ENCODE measurements at regions not wholly inside any gene's neighbourhood (a gene's known extent, or its start where the extent isn't known, plus 50 kb on each side); places are given as distances from the start of the nearest gene placed in this dataset.

DNA sequence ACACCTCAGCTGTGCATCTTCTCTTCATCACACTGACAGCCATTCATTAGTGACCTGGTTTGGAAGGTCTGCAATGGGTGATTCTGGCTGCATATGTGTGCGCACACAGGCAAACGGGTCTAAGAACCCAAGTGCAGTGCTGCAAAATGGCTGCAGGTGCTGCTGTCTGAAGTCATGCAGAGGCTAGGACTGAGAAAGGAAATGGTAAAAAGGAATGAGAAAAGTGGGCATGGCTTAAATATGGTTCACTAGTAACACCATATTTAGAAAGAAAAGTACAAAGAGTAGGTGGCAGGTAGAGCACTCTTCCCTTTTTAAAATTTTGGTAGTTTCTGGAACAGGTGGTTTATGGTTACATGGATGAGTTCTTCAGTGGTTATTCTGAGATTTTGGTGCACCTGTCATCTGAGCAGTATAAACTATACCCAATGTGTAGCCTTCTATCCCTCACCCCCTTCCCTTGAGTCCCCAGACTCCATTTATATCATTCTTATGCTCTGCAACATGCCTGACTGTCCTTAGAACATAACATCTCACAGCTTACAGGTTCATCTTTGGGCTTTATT is 78.4 kb downstream of the CCNG2 start:
- no peak overlapping the region for H3K4me3 ChIP-seq (replicated peaks in 1 of 3)
- no peaks in the 10 kb centered on the region for H3K9me3 ChIP-seq
- H3K27me3 ChIP-seq: no peaks in the 10 kb centered on the region
- no peaks in the 10 kb centered on the region for H3K4me1 ChIP-seq
- no peak overlapping the region for H3K27ac ChIP-seq
- no peak for DNase-seq
- TF ChIP-seq, protein P1, sequence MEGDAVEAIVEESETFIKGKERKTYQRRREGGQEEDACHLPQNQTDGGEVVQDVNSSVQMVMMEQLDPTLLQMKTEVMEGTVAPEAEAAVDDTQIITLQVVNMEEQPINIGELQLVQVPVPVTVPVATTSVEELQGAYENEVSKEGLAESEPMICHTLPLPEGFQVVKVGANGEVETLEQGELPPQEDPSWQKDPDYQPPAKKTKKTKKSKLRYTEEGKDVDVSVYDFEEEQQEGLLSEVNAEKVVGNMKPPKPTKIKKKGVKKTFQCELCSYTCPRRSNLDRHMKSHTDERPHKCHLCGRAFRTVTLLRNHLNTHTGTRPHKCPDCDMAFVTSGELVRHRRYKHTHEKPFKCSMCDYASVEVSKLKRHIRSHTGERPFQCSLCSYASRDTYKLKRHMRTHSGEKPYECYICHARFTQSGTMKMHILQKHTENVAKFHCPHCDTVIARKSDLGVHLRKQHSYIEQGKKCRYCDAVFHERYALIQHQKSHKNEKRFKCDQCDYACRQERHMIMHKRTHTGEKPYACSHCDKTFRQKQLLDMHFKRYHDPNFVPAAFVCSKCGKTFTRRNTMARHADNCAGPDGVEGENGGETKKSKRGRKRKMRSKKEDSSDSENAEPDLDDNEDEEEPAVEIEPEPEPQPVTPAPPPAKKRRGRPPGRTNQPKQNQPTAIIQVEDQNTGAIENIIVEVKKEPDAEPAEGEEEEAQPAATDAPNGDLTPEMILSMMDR (IDR thresholded peaks at IDR 0.05): no peak
- no peak for TF ChIP-seq POLR2A (IDR thresholded peaks at IDR 0.05)
- 90 to 94% methylated on average over 2 of the region's 2 CpGs for WGBS, 2 donors
- no peaks in the 10 kb centered on the region for H3K36me3 ChIP-seq
- intact Hi-C loops (cut with DNase I): no loop called here

DNA sequence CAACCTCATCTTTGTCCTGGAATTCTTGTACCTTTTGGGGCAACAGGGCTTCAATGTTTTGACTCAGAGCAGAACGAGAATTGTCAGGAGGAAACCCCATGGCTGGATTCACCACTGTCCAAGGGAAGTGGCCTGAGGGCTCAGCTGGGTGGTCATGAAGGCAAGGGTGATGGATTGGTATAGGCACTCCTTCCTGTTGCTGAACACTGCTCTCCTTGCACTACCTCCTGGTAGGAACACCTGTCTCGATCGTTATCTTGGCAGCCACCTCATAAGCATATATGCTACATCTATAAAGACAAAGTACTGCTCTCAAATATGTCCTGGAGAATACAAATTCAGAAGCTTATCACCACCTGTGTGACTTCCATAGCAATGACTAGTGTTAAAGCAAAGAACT is 79.8 kb downstream of the CCNG2 start:
- Histone ChIP-seq H3K36me3 (no peaks in the 10 kb centered on the region), H3K27me3 (no peaks in the 10 kb centered on the region), H3K9me3 (no peaks in the 10 kb centered on the region), H3K4me3 (replicated peaks in 1 of 3) (no peak overlapping the region), H3K27ac (no peak overlapping the region), H3K4me1 (no peaks in the 10 kb centered on the region)
- TF ChIP-seq, protein P1 (IDR thresholded peaks at IDR 0.05): no peak
- TF ChIP-seq POLR2A (IDR thresholded peaks at IDR 0.05): no peak
- 88 to 96% methylated on average over 3 of the region's 3 CpGs for WGBS, 2 donors
- intact Hi-C loops (cut with DNase I): no loop called here
- no peak for DNase-seq

DNA sequence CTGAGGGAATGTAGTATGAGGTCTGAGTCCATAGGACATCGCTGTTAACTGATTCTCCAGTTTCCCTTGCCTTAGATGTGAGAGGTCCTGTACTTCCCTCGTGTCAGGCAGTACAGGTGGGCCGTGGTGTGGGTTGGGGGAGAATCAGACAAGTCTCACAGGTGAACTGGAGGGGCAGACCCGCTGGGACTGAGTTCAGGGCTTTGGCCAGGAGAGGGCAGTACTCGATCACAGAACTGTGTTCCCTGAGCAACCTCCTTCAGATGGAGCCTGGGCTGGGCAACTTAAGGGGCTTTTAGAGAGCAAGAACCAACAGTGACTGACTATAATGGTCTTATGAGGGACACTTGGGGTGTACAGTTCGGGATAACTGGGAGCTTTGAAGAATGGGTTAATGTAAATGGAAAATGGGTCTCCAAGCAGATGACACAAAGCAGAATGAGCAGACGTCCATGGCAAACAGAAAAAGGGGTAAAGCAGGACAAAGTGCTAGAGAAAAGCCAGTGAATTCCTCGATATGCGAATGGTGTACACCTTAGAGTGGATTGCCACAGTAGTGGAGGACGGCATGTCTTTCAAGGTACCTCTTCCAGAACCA is 83.6 kb downstream of the CCNG2 start:
- intact Hi-C loops (cut with DNase I): loop anchor here (2.0 to 5.0 kb wide), 2 partner anchors 67 to 118 kb away; no protein-coding TSS in a partner anchor
- Histone ChIP-seq H3K4me1 (no peaks in the 10 kb centered on the region), H3K27me3 (no peaks in the 10 kb centered on the region), H3K36me3 (no peaks in the 10 kb centered on the region), H3K9me3 (no peaks in the 10 kb centered on the region), H3K4me3 (replicated peaks in 1 of 3) (no peak overlapping the region), H3K27ac (no peak overlapping the region)
- peak; percentile 68 to 74 for DNase-seq
- TF ChIP-seq POLR2A (IDR thresholded peaks at IDR 0.05): no peak
- TF ChIP-seq, protein P1 (IDR thresholded peaks at IDR 0.05): peak; percentile 44 to 89 (median 76)
- WGBS, 2 donors: 29% methylated on average over 10 of the region's 10 CpGs

GRCh38 chr4:77248805-77249204 is 91.8 kb downstream of the CCNG2 start:
- DNase-seq: peak in 1 of 2 donors; percentile 3
- WGBS, 2 donors: 58 to 61% methylated on average over 4 of the region's 4 CpGs
- intact Hi-C loops (cut with DNase I): no loop called here

DNA sequence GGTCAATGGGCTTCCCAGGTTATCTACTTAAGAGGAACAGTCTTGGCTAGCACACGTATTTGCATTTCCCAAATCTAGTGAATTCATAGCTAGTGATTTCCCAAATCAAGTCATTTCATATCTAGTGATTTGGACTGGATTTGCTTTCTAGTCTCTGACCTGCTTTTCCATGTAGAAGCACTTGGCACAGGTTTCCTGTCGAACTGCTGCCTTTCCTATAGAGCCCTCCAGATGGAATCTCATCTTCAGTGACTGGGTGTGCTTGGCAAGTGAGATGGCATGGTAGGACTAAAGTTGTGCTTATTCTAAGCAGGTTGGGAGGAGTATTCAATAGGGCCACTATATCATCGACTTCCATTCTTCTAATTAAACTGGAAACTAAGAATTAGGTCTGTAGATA is 94.7 kb downstream of the CCNG2 start:
- Histone ChIP-seq H3K27ac (no peak overlapping the region), H3K27me3 (no peaks in the 10 kb centered on the region), H3K9me3 (no peaks in the 10 kb centered on the region), H3K36me3 (no peaks in the 10 kb centered on the region), H3K4me3 (replicated peaks in 1 of 3) (no peak overlapping the region), H3K4me1 (no peaks in the 10 kb centered on the region)
- DNase-seq: no peak
- WGBS, 2 donors: 77 to 91% methylated on average over 3 of the region's 3 CpGs
- no peak for TF ChIP-seq POLR2A (IDR thresholded peaks at IDR 0.05)
- TF ChIP-seq, protein P1 (IDR thresholded peaks at IDR 0.05): no peak
- intact Hi-C loops (cut with DNase I): no loop called here

More at GRCh38 chr4:77248805-77249204, 91.8 kb downstream of the CCNG2 start:
- Histone ChIP-seq H3K36me3 (no peaks in the 10 kb centered on the region), H3K9me3 (no peaks in the 10 kb centered on the region), H3K27me3 (no peaks in the 10 kb centered on the region), H3K27ac (no peak overlapping the region), H3K4me3 (replicated peaks in 1 of 3) (no peak overlapping the region), H3K4me1 (no peaks in the 10 kb centered on the region)
- TF ChIP-seq, protein P1 (IDR thresholded peaks at IDR 0.05): no peak
- no peak for TF ChIP-seq POLR2A (IDR thresholded peaks at IDR 0.05)

Measured in thyroid gland (tissue), 4 donors.